ENCODE measurements at regions not wholly inside any gene's neighbourhood (a gene's known extent, or its start where the extent isn't known, plus 50 kb on each side); places are given as distances from the start of the nearest gene placed in this dataset.

GRCh38 chr19:29417048-29417447 lies 108.7 kb upstream of the VSTM2B start:
- DNase-seq = no peak
- Histone ChIP-seq H3K27ac (ENCODE audit: insufficient read depth in 1 of 2, low read depth in 1 of 2, low read length in 2 of 2, poor library complexity in 1 of 2, severe bottlenecking in 2 of 2) (no peak overlapping the region), H3K4me1 (ENCODE audit: control extremely low read depth in 1 of 4, control insufficient read depth in 4 of 4, insufficient read depth in 4 of 4, low read length in 3 of 4) (no peaks in the 10 kb centered on the region), H3K4me3 (ENCODE audit: control insufficient read depth in 1 of 7, extremely low read depth in 1 of 7, insufficient read depth in 4 of 7, low read depth in 2 of 7, low read length in 6 of 7) (no peak overlapping the region), H3K9me3 (ENCODE audit: control extremely low read depth in 1 of 5, control insufficient read depth in 4 of 5, insufficient read depth in 2 of 5, low read depth in 1 of 5, low read length in 4 of 5) (no peaks in the 10 kb centered on the region), H3K27me3 (replicated peaks in 2 of 5; ENCODE audit: control insufficient read depth in 4 of 5, insufficient read depth in 5 of 5, low read length in 4 of 5) (peaks cover 0 to 8% (median 0%) of the 10 kb centered on the region in 5 experiments), H3K36me3 (ENCODE audit: control insufficient read depth in 4 of 4, insufficient read depth in 4 of 4, low read length in 3 of 4) (no peaks in the 10 kb centered on the region)
- ChIA-PET POLR2A (no interaction called here), CTCF (no interaction called here)
- WGBS (ENCODE audit: insufficient coverage) = 67% methylated on average over 3 of the region's 4 CpGs

DNA sequence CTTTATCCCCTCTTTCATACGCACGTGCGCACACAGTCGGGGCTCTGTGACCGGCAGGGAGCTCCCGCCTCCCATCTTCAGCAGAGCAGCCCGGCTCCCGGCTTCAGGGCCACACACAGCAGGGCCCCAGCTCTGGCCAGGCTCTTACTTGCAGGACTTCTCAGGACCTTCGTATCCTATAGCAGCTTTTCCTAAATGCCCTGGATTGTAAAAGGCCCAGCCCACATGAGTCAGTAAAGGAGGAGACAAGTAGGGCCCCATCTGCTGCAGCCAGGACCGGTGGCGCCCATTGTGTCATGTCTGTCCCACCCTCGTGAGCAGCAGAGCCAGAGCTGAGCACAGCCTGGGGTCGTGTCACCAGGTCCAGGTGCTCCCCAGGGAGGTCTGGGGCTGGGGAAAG lies 107.6 kb upstream of the VSTM2B start:
- POLR2A ChIA-PET = interaction anchor here (0.5 kb wide), 1 partner anchor 164 kb away, joined by 3 read pairs; no protein-coding TSS in a partner anchor
- Histone ChIP-seq H3K27ac (ENCODE audit: insufficient read depth in 1 of 2, low read depth in 1 of 2, low read length in 2 of 2, poor library complexity in 1 of 2, severe bottlenecking in 2 of 2) (no peak overlapping the region), H3K27me3 (replicated peaks in 2 of 5; ENCODE audit: control insufficient read depth in 4 of 5, insufficient read depth in 5 of 5, low read length in 4 of 5) (peaks cover 0 to 8% (median 0%) of the 10 kb centered on the region in 5 experiments), H3K4me3 (ENCODE audit: control insufficient read depth in 1 of 7, extremely low read depth in 1 of 7, insufficient read depth in 4 of 7, low read depth in 2 of 7, low read length in 6 of 7) (no peak overlapping the region), H3K9me3 (ENCODE audit: control extremely low read depth in 1 of 5, control insufficient read depth in 4 of 5, insufficient read depth in 2 of 5, low read depth in 1 of 5, low read length in 4 of 5) (no peaks in the 10 kb centered on the region), H3K4me1 (ENCODE audit: control extremely low read depth in 1 of 4, control insufficient read depth in 4 of 4, insufficient read depth in 4 of 4, low read length in 3 of 4) (no peaks in the 10 kb centered on the region), H3K36me3 (ENCODE audit: control insufficient read depth in 4 of 4, insufficient read depth in 4 of 4, low read length in 3 of 4) (no peaks in the 10 kb centered on the region)
- WGBS (ENCODE audit: insufficient coverage) = 84% methylated on average over 12 of the region's 13 CpGs
- no peak for DNase-seq
- CTCF ChIA-PET = no interaction called here

DNA sequence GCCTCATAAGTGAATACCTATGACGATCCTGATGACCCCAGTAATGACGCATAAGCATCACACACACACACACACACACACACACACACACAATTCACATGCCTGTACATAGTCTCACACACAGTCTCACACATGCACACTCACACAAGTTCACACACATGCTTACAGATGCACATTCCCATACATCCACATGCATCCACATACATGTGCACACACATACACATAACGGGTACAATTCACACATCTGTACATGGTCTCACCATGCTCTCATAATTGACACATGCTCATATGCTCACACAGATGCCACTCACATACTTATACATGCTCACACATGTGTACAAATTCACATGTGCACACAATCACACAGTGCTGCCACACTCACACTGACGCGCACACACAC lies 105.7 kb upstream of the VSTM2B start:
- POLR2A ChIA-PET = no interaction called here
- Histone ChIP-seq H3K9me3 (ENCODE audit: control extremely low read depth in 1 of 5, control insufficient read depth in 4 of 5, insufficient read depth in 2 of 5, low read depth in 1 of 5, low read length in 4 of 5) (peaks cover 0 to under 1% (median 0%) of the 10 kb centered on the region in 5 experiments), H3K4me1 (ENCODE audit: control extremely low read depth in 1 of 4, control insufficient read depth in 4 of 4, insufficient read depth in 4 of 4, low read length in 3 of 4) (no peaks in the 10 kb centered on the region), H3K36me3 (ENCODE audit: control insufficient read depth in 4 of 4, insufficient read depth in 4 of 4, low read length in 3 of 4) (no peaks in the 10 kb centered on the region), H3K27me3 (replicated peaks in 2 of 5; ENCODE audit: control insufficient read depth in 4 of 5, insufficient read depth in 5 of 5, low read length in 4 of 5) (peaks cover 0 to 8% (median 0%) of the 10 kb centered on the region in 5 experiments), H3K4me3 (ENCODE audit: control insufficient read depth in 1 of 7, extremely low read depth in 1 of 7, insufficient read depth in 4 of 7, low read depth in 2 of 7, low read length in 6 of 7) (no peak overlapping the region), H3K27ac (ENCODE audit: insufficient read depth in 1 of 2, low read depth in 1 of 2, low read length in 2 of 2, poor library complexity in 1 of 2, severe bottlenecking in 2 of 2) (no peak overlapping the region)
- WGBS (ENCODE audit: insufficient coverage) = 94% methylated on average over 3 of the region's 5 CpGs
- no peak for DNase-seq
- CTCF ChIA-PET = no interaction called here

- CTCF ChIA-PET = no interaction called here
- H3K27ac ChIP-seq (ENCODE audit: insufficient read depth in 1 of 2, low read depth in 1 of 2, low read length in 2 of 2, poor library complexity in 1 of 2, severe bottlenecking in 2 of 2) = no peak overlapping the region
- no peaks in the 10 kb centered on the region for H3K4me1 ChIP-seq (ENCODE audit: control extremely low read depth in 1 of 4, control insufficient read depth in 4 of 4, insufficient read depth in 4 of 4, low read length in 3 of 4)
- no peak for DNase-seq
- POLR2A ChIA-PET = no interaction called here
- H3K36me3 ChIP-seq (ENCODE audit: control insufficient read depth in 4 of 4, insufficient read depth in 4 of 4, low read length in 3 of 4) = no peaks in the 10 kb centered on the region
- WGBS (ENCODE audit: insufficient coverage) = 77% methylated on average over 19 of the region's 22 CpGs
- peaks cover 0 to 5% (median 0%) of the 10 kb centered on the region in 5 experiments for H3K27me3 ChIP-seq (replicated peaks in 2 of 5; ENCODE audit: control insufficient read depth in 4 of 5, insufficient read depth in 5 of 5, low read length in 4 of 5)
- H3K4me3 ChIP-seq (ENCODE audit: control insufficient read depth in 1 of 7, extremely low read depth in 1 of 7, insufficient read depth in 4 of 7, low read depth in 2 of 7, low read length in 6 of 7) = no peak overlapping the region
- H3K9me3 ChIP-seq (ENCODE audit: control extremely low read depth in 1 of 5, control insufficient read depth in 4 of 5, insufficient read depth in 2 of 5, low read depth in 1 of 5, low read length in 4 of 5) = peaks cover 0 to 3% (median 0%) of the 10 kb centered on the region in 5 experiments
Observed at GRCh38 chr19:29420482-29421195, 105.2 kb upstream of the VSTM2B start.

DNA sequence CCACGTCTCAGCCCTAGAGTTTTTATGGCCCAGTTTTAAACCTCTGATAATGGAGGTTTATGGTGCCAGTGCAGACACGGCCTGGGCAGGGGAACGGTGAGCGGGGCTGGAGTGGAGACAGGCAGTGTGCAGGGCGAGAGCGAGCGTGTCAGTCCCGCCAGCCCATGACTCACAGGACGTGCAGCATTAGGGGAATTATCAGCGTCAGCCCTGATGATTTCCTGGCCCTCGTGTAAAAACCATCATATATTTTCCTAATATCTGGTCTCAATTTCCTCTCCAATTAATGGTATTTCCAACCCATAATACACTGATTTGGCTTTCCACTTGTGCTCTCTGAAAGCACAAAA lies 104.6 kb upstream of the VSTM2B start:
- POLR2A ChIA-PET = no interaction called here
- CTCF ChIA-PET = no interaction called here

GRCh38 chr19:29422047-29422446 lies 103.7 kb upstream of the VSTM2B start:
- peaks cover 0 to 3% (median 0%) of the 10 kb centered on the region in 5 experiments for H3K27me3 ChIP-seq (replicated peaks in 2 of 5; ENCODE audit: control insufficient read depth in 4 of 5, insufficient read depth in 5 of 5, low read length in 4 of 5)
- ChIA-PET CTCF (no interaction called here), POLR2A (no interaction called here)
- H3K27ac ChIP-seq (ENCODE audit: insufficient read depth in 1 of 2, low read depth in 1 of 2, low read length in 2 of 2, poor library complexity in 1 of 2, severe bottlenecking in 2 of 2) = no peak overlapping the region
- no peak overlapping the region for H3K4me3 ChIP-seq (ENCODE audit: control insufficient read depth in 1 of 7, extremely low read depth in 1 of 7, insufficient read depth in 4 of 7, low read depth in 2 of 7, low read length in 6 of 7)
- DNase-seq = no peak
- 73% methylated on average over 6 of the region's 7 CpGs for WGBS (ENCODE audit: insufficient coverage)
- peaks cover 0 to 3% (median 0%) of the 10 kb centered on the region in 5 experiments for H3K9me3 ChIP-seq (ENCODE audit: control extremely low read depth in 1 of 5, control insufficient read depth in 4 of 5, insufficient read depth in 2 of 5, low read depth in 1 of 5, low read length in 4 of 5)
- no peaks in the 10 kb centered on the region for H3K4me1 ChIP-seq (ENCODE audit: control extremely low read depth in 1 of 4, control insufficient read depth in 4 of 4, insufficient read depth in 4 of 4, low read length in 3 of 4)
- H3K36me3 ChIP-seq (ENCODE audit: control insufficient read depth in 4 of 4, insufficient read depth in 4 of 4, low read length in 3 of 4) = no peaks in the 10 kb centered on the region

More for the DNA sequence above, 104.6 kb upstream of the VSTM2B start:
- Histone ChIP-seq H3K4me3 (ENCODE audit: control insufficient read depth in 1 of 7, extremely low read depth in 1 of 7, insufficient read depth in 4 of 7, low read depth in 2 of 7, low read length in 6 of 7) (no peak overlapping the region), H3K9me3 (ENCODE audit: control extremely low read depth in 1 of 5, control insufficient read depth in 4 of 5, insufficient read depth in 2 of 5, low read depth in 1 of 5, low read length in 4 of 5) (peaks cover 0 to 3% (median 0%) of the 10 kb centered on the region in 5 experiments), H3K27ac (ENCODE audit: insufficient read depth in 1 of 2, low read depth in 1 of 2, low read length in 2 of 2, poor library complexity in 1 of 2, severe bottlenecking in 2 of 2) (no peak overlapping the region), H3K36me3 (ENCODE audit: control insufficient read depth in 4 of 4, insufficient read depth in 4 of 4, low read length in 3 of 4) (no peaks in the 10 kb centered on the region), H3K4me1 (ENCODE audit: control extremely low read depth in 1 of 4, control insufficient read depth in 4 of 4, insufficient read depth in 4 of 4, low read length in 3 of 4) (no peaks in the 10 kb centered on the region), H3K27me3 (replicated peaks in 2 of 5; ENCODE audit: control insufficient read depth in 4 of 5, insufficient read depth in 5 of 5, low read length in 4 of 5) (peaks cover 0 to 3% (median 0%) of the 10 kb centered on the region in 5 experiments)
- WGBS (ENCODE audit: insufficient coverage) = 51% methylated on average over 10 of the region's 11 CpGs
- DNase-seq = no peak

GRCh38 chr19:29422486-29423085 lies 103.2 kb upstream of the VSTM2B start:
- WGBS (ENCODE audit: insufficient coverage) = 92% methylated on average over 3 of the region's 5 CpGs
- no peak overlapping the region for H3K27ac ChIP-seq (ENCODE audit: insufficient read depth in 1 of 2, low read depth in 1 of 2, low read length in 2 of 2, poor library complexity in 1 of 2, severe bottlenecking in 2 of 2)
- no peak for DNase-seq
- ChIA-PET CTCF (no interaction called here), POLR2A (no interaction called here)
- H3K36me3 ChIP-seq (ENCODE audit: control insufficient read depth in 4 of 4, insufficient read depth in 4 of 4, low read length in 3 of 4) = no peaks in the 10 kb centered on the region
- H3K9me3 ChIP-seq (ENCODE audit: control extremely low read depth in 1 of 5, control insufficient read depth in 4 of 5, insufficient read depth in 2 of 5, low read depth in 1 of 5, low read length in 4 of 5) = peaks cover 0 to 3% (median 0%) of the 10 kb centered on the region in 5 experiments
- H3K4me3 ChIP-seq (ENCODE audit: control insufficient read depth in 1 of 7, extremely low read depth in 1 of 7, insufficient read depth in 4 of 7, low read depth in 2 of 7, low read length in 6 of 7) = no peak overlapping the region
- peaks cover 0 to 2% (median 0%) of the 10 kb centered on the region in 5 experiments for H3K27me3 ChIP-seq (replicated peaks in 2 of 5; ENCODE audit: control insufficient read depth in 4 of 5, insufficient read depth in 5 of 5, low read length in 4 of 5)
- no peaks in the 10 kb centered on the region for H3K4me1 ChIP-seq (ENCODE audit: control extremely low read depth in 1 of 4, control insufficient read depth in 4 of 4, insufficient read depth in 4 of 4, low read length in 3 of 4)

Data from common myeloid progenitor, CD34-positive (primary cell).